ENCODE measurements at regions not wholly inside any gene's neighbourhood (a gene's known extent, or its start where the extent isn't known, plus 50 kb on each side); places are given as distances from the start of the nearest gene placed in this dataset.

DNA sequence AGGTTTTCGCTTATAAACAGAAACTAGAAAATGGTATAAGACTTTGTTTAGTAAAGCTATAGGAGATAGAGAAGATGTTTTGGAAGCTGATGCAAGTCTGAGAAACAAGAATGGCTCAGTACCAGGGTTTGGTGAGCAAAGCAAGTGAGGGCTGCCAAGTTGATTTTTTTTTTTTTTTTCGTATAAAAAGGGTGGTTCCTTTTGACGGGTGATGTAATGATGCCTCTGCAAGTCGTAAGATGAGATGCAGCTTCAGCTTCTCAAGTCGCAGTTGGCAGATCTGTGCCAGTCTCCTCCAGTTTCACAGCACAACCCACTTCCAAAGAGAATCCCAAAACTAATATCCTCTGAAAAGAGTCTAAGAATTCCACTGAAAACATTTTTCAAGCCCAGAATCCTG lies 252.8 kb upstream of the CDH4 start:
- TF ChIP-seq CTCF (conservative IDR thresholded peaks at IDR 0.05; ENCODE audit: low read depth, low read length): no peak
- DNase-seq (ENCODE audit: low read depth): no peak
- no peak overlapping the region for H3K4me3 ChIP-seq (ENCODE audit: low read depth, low read length)

GRCh38 chr20:61002090-61002489 lies 250.0 kb upstream of the CDH4 start:
- TF ChIP-seq CTCF (conservative IDR thresholded peaks at IDR 0.05; ENCODE audit: low read depth, low read length): no peak
- no peak overlapping the region for H3K4me3 ChIP-seq (ENCODE audit: low read depth, low read length)
- DNase-seq (ENCODE audit: low read depth): no peak

GRCh38 chr20:61014491-61014890 lies 237.6 kb upstream of the CDH4 start:
- no peak overlapping the region for H3K4me3 ChIP-seq (ENCODE audit: low read depth, low read length)
- no peak for DNase-seq (ENCODE audit: low read depth)
- TF ChIP-seq CTCF (conservative IDR thresholded peaks at IDR 0.05; ENCODE audit: low read depth, low read length): no peak

DNA sequence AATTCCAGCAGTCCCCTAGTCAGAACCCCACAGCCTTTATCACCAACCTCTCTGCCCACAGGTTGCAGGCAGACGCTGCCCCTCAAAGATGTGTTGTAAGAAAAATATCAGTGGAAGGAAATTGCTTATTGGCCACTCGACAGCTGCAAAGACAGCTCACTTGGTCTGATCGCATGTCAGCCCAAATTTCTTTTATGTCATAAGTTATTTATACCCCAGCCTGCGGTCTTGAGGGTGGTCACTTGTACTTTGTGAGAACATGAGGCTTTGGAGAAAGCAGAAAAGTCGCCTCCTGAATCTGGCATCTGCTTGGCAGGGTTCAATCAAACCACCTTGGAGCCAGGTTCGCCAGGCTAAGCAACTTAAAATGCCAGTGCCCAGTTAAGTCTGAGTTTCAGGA lies 236.5 kb upstream of the CDH4 start:
- TF ChIP-seq CTCF (conservative IDR thresholded peaks at IDR 0.05; ENCODE audit: low read depth, low read length): no peak
- no peak overlapping the region for H3K4me3 ChIP-seq (ENCODE audit: low read depth, low read length)
- DNase-seq (ENCODE audit: low read depth): no peak

- DNase-seq (ENCODE audit: low read depth): no peak
- H3K4me3 ChIP-seq (ENCODE audit: low read depth, low read length): no peak overlapping the region
- no peak for TF ChIP-seq CTCF (conservative IDR thresholded peaks at IDR 0.05; ENCODE audit: low read depth, low read length)
Observed at GRCh38 chr20:61019322-61019721, 232.7 kb upstream of the CDH4 start.

- no peak for DNase-seq (ENCODE audit: low read depth)
- TF ChIP-seq CTCF (conservative IDR thresholded peaks at IDR 0.05; ENCODE audit: low read depth, low read length): no peak
- H3K4me3 ChIP-seq (ENCODE audit: low read depth, low read length): no peak overlapping the region
Observed at GRCh38 chr20:61023612-61024011, 228.4 kb upstream of the CDH4 start.

GRCh38 chr20:61024390-61024789 lies 227.7 kb upstream of the CDH4 start:
- no peak for TF ChIP-seq CTCF (conservative IDR thresholded peaks at IDR 0.05; ENCODE audit: low read depth, low read length)
- no peak for DNase-seq (ENCODE audit: low read depth)
- H3K4me3 ChIP-seq (ENCODE audit: low read depth, low read length): no peak overlapping the region

All from choroid plexus epithelial cell (primary cell).